KMS-11 (cell line): ENCODE measurements at regions not wholly inside any gene's neighbourhood (a gene's known extent, or its start where the extent isn't known, plus 50 kb on each side); places are given as distances from the start of the nearest gene placed in this dataset.

Experiments
- H2AFZ ChIP-seq: fragments of 200-600 bp; sonication (generic); 2 replicates; pipeline ENCODE4 v1.6.1; 2016; ENCODE audit warnings: antibody characterized with exemption, mixed run types, low read depth
- H3K27ac ChIP-seq: fragments of 200-600 bp; sonication (generic); 2 replicates; pipeline ENCODE4 v1.6.1; 2016; ENCODE audit warnings: mild to moderate bottlenecking, mixed run types
- H3K27me3 ChIP-seq: fragments of 200-600 bp; sonication (generic); 2 replicates; pipeline ENCODE4 v1.6.1; 2017; ENCODE audit warnings: mild to moderate bottlenecking, low read depth, mixed run types, moderate library complexity; ENCODE audit not compliant: insufficient read depth
- H3K36me3 ChIP-seq: fragments of 200-600 bp; sonication (generic); 2 replicates; pipeline ENCODE4 v1.6.1; 2017; ENCODE audit warnings: mild to moderate bottlenecking, mixed run types; ENCODE audit not compliant: insufficient read depth
- H3K4me1 ChIP-seq: fragments of 200-600 bp; sonication (generic); 2 replicates; pipeline ENCODE4 v1.6.1; 2016; ENCODE audit warnings: mild to moderate bottlenecking, low read depth, mixed run types; ENCODE audit not compliant: poor library complexity, severe bottlenecking
- H3K4me2 ChIP-seq: fragments of 200-600 bp; sonication (generic); 2 replicates; pipeline ENCODE4 v1.7.0; 2016; ENCODE audit warnings: mild to moderate bottlenecking, mixed run types
- H3K4me3 ChIP-seq: fragments of 200-600 bp; sonication (generic); IDR thresholded peaks from 2 replicates; pipeline ENCODE4 v1.6.1; 2017; ENCODE audit warnings: low read depth, low read length, mixed read lengths; ENCODE audit not compliant: insufficient read depth
- H3K79me2 ChIP-seq: fragments of 200-600 bp; sonication (generic); 2 replicates; pipeline ENCODE4 v1.6.1; 2016; ENCODE audit warnings: low read depth, mixed run types; ENCODE audit not compliant: insufficient read depth
- H3K9ac ChIP-seq: fragments of 200-600 bp; sonication (generic); 2 replicates; pipeline ENCODE4 v1.6.1; 2016; ENCODE audit warnings: mild to moderate bottlenecking, mixed run types
- H4K20me1 ChIP-seq: fragments of 200-600 bp; sonication (generic); 2 replicates; pipeline ENCODE4 v1.6.1; 2016; ENCODE audit warnings: mild to moderate bottlenecking, mixed run types; ENCODE audit not compliant: insufficient read depth
- CTCF ChIP-seq: fragments of 200-600 bp; sonication (generic); conservative IDR thresholded peaks from 2 replicates; pipeline ENCODE4 v1.6.1; 2017; ENCODE audit warnings: low read depth, mild to moderate bottlenecking, antibody characterized with exemption, low read length, moderate library complexity, mixed read lengths

GRCh38 chrX:137746289-137746688, 180.4 kb downstream of the ZIC3 start:
- Histone ChIP-seq H3K79me2 (no peaks in the 10 kb centered on the region), H4K20me1 (no peaks in the 10 kb centered on the region), H2AFZ (no peak overlapping the region), H3K27me3 (no peaks in the 10 kb centered on the region), H3K4me3 (no peak overlapping the region), H3K36me3 (no peaks in the 10 kb centered on the region), H3K9ac (no peak overlapping the region), H3K4me2 (no peak overlapping the region), H3K27ac (no peak overlapping the region), H3K4me1 (no peaks in the 10 kb centered on the region)
- TF ChIP-seq CTCF: no peak

- TF ChIP-seq CTCF: no peak
- Histone ChIP-seq H3K4me2 (no peak overlapping the region), H3K9ac (no peak overlapping the region), H3K4me1 (no peaks in the 10 kb centered on the region), H3K4me3 (no peak overlapping the region), H3K79me2 (no peaks in the 10 kb centered on the region), H3K27me3 (no peaks in the 10 kb centered on the region), H2AFZ (no peak overlapping the region), H3K27ac (no peak overlapping the region), H3K36me3 (no peaks in the 10 kb centered on the region), H4K20me1 (no peaks in the 10 kb centered on the region)
Observed at GRCh38 chrX:137747244-137748043, 181.5 kb downstream of the ZIC3 start.

GRCh38 chrX:137748827-137749226, 182.9 kb downstream of the ZIC3 start:
- Histone ChIP-seq H3K4me3 (no peak overlapping the region), H3K27ac (no peak overlapping the region), H3K9ac (no peak overlapping the region)

GRCh38 chrX:137749246-137749645, 183.3 kb downstream of the ZIC3 start:
- Histone ChIP-seq H3K79me2 (no peaks in the 10 kb centered on the region), H3K4me2 (no peak overlapping the region), H2AFZ (no peak overlapping the region), H3K9ac (no peak overlapping the region), H3K4me1 (no peaks in the 10 kb centered on the region), H4K20me1 (no peaks in the 10 kb centered on the region), H3K27me3 (no peaks in the 10 kb centered on the region), H3K36me3 (no peaks in the 10 kb centered on the region), H3K27ac (no peak overlapping the region), H3K4me3 (no peak overlapping the region)
- TF ChIP-seq CTCF: no peak

More at GRCh38 chrX:137748827-137749226, 182.9 kb downstream of the ZIC3 start:
- Histone ChIP-seq H2AFZ (no peak overlapping the region), H3K27me3 (no peaks in the 10 kb centered on the region), H4K20me1 (no peaks in the 10 kb centered on the region), H3K4me2 (no peak overlapping the region), H3K4me1 (no peaks in the 10 kb centered on the region), H3K79me2 (no peaks in the 10 kb centered on the region), H3K36me3 (no peaks in the 10 kb centered on the region)
- no peak for TF ChIP-seq CTCF
